Astrocyte (in vitro differentiated cells and primary cell): ENCODE measurements at regions not wholly inside any gene's neighbourhood (a gene's known extent, or its start where the extent isn't known, plus 50 kb on each side); places are given as distances from the start of the nearest gene placed in this dataset.

Experiments used
- DNase-seq: peaks from one replicate; pipeline ENCODE4 v3.0.0-alpha.2; 2010; ENCODE audit warnings: low read depth
- FAIRE-seq: peaks from 2 replicates; lab custom pipeline; 2011; peaks lifted over from hg19 to GRCh38; lab: Jason Lieb, UNC
- H2AFZ ChIP-seq: 2 replicates; pipeline ENCODE4 v1.6.0; 2012; ENCODE audit warnings: low read depth, low read length, inconsistent platforms
- H3K27ac ChIP-seq: 2 replicates; pipeline ENCODE4 v1.5.1; 2011; ENCODE audit warnings: low read depth, low read length, inconsistent platforms
- H3K27me3 ChIP-seq: 2 replicates; pipeline ENCODE4 v1.6.0; 2011; ENCODE audit warnings: low read length, inconsistent platforms; ENCODE audit not compliant: insufficient read depth
- H3K36me3 ChIP-seq: 2 replicates; pipeline ENCODE4 v1.5.1; 2011; ENCODE audit warnings: low read length, inconsistent platforms; ENCODE audit not compliant: insufficient read depth
- H3K4me1 ChIP-seq: 2 replicates; pipeline ENCODE4 v1.5.1; 2011; ENCODE audit warnings: low read length, inconsistent platforms; ENCODE audit not compliant: insufficient read depth
- H3K4me2 ChIP-seq: 2 replicates; pipeline ENCODE4 v1.6.0; 2012; ENCODE audit warnings: low read length, inconsistent platforms
- H3K4me3 ChIP-seq: 2 replicates; pipeline ENCODE4 v1.5.1; 2011; ENCODE audit warnings: low read depth, mild to moderate bottlenecking, low read length, inconsistent platforms; ENCODE audit not compliant: insufficient read depth
- H3K79me2 ChIP-seq: 2 replicates; pipeline ENCODE4 v1.6.0; 2012; ENCODE audit warnings: mild to moderate bottlenecking, low read length, inconsistent platforms; ENCODE audit not compliant: insufficient read depth
- H3K9ac ChIP-seq: 2 replicates; pipeline ENCODE4 v1.6.0; 2012; ENCODE audit warnings: mild to moderate bottlenecking, low read length, inconsistent platforms
- H3K9me3 ChIP-seq: 2 replicates; pipeline ENCODE4 v1.5.1; 2012; ENCODE audit warnings: low read depth, mild to moderate bottlenecking, low read length, inconsistent platforms; ENCODE audit not compliant: insufficient read depth
- H4K20me1 ChIP-seq: 2 replicates; pipeline ENCODE4 v1.6.0; 2012; ENCODE audit warnings: low read length, inconsistent platforms; ENCODE audit not compliant: insufficient read depth
- H3K27ac Mint-ChIP-seq: one replicate; pipeline ENCODE4 v1.8.0; 2021; ENCODE audit warnings: mild to moderate bottlenecking, mixed read lengths; ENCODE audit not compliant: unreplicated experiment
- H3K27me3 Mint-ChIP-seq: one replicate; pipeline ENCODE4 v1.8.0; 2021; ENCODE audit warnings: low read depth, mixed read lengths; ENCODE audit not compliant: unreplicated experiment
- H3K36me3 Mint-ChIP-seq: one replicate; pipeline ENCODE4 v1.8.0; 2021; ENCODE audit warnings: low read depth, mixed read lengths; ENCODE audit not compliant: unreplicated experiment
- H3K4me1 Mint-ChIP-seq: one replicate; pipeline ENCODE4 v1.8.0; 2021; ENCODE audit warnings: low read depth, mixed read lengths; ENCODE audit not compliant: unreplicated experiment
- H3K4me3 Mint-ChIP-seq: one replicate; pipeline ENCODE4 v1.8.0; 2021; ENCODE audit warnings: mild to moderate bottlenecking, moderate library complexity, mixed read lengths; ENCODE audit not compliant: unreplicated experiment
- H3K9me3 Mint-ChIP-seq: one replicate; pipeline ENCODE4 v1.8.0; 2021; ENCODE audit warnings: mild to moderate bottlenecking, mixed read lengths; ENCODE audit not compliant: unreplicated experiment
- EZH2 ChIP-seq: IDR thresholded peaks from 2 replicates; pipeline ENCODE4 v1.6.1; 2012; ENCODE audit warnings: mild to moderate bottlenecking, low read length, inconsistent platforms; ENCODE audit not compliant: insufficient read depth
- TF ChIP-seq, protein P1 (sequence below): IDR thresholded peaks from 2 replicates; pipeline ENCODE4 v1.5.1; 2011; ENCODE audit warnings: low read depth, mild to moderate bottlenecking, inconsistent platforms, low read length, moderate library complexity; ENCODE audit not compliant: insufficient read depth

DNA sequence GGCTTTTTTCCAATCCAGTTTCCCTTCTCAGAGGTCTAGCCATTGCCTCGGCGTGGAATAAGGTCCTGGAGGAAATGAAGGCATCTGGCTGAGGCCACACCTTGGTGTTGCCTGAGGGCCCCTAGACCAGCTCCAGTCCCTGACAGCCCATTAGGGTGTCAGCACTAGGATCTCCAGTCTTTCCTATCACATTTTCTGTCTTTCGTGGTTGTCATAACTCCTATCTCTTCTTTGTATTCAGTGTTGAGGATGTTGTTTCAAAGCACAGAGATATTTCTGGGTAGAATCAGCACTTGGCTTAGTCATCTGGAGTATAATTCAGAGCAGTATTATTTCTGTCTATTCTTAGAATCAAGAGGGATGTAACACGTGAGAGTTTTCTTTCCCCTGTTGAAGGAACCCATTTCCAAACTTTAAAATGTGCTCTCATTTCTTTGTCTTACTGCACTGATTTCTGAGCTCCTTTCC, 844.3 kb downstream of the KCNT2 start:
- no peaks in the 10 kb centered on the region for H3K36me3 Mint-ChIP-seq
- H3K79me2 ChIP-seq, result no peaks in the 10 kb centered on the region
- no peaks in the 10 kb centered on the region for H3K36me3 ChIP-seq
- H3K27me3 Mint-ChIP-seq, result no peaks in the 10 kb centered on the region
- H3K27ac ChIP-seq, result no peak overlapping the region
- H3K27ac Mint-ChIP-seq, result no peak overlapping the region
- no peak for FAIRE-seq
- H3K4me2 ChIP-seq, result no peak overlapping the region
- no peak for DNase-seq
- peaks cover 2% of the 10 kb centered on the region for H3K9me3 ChIP-seq
- peaks cover 6% of the 10 kb centered on the region for H3K4me1 Mint-ChIP-seq
- H3K4me3 Mint-ChIP-seq, result no peak overlapping the region
- H3K4me1 ChIP-seq, result no peaks in the 10 kb centered on the region
- no peaks in the 10 kb centered on the region for H3K9me3 Mint-ChIP-seq
- no peak overlapping the region for H3K9ac ChIP-seq
- no peak overlapping the region for H3K4me3 ChIP-seq
- TF ChIP-seq EZH2, result no peak
- H2AFZ ChIP-seq, result no peak overlapping the region
- H3K27me3 ChIP-seq, result no peaks in the 10 kb centered on the region
- no peaks in the 10 kb centered on the region for H4K20me1 ChIP-seq

DNA sequence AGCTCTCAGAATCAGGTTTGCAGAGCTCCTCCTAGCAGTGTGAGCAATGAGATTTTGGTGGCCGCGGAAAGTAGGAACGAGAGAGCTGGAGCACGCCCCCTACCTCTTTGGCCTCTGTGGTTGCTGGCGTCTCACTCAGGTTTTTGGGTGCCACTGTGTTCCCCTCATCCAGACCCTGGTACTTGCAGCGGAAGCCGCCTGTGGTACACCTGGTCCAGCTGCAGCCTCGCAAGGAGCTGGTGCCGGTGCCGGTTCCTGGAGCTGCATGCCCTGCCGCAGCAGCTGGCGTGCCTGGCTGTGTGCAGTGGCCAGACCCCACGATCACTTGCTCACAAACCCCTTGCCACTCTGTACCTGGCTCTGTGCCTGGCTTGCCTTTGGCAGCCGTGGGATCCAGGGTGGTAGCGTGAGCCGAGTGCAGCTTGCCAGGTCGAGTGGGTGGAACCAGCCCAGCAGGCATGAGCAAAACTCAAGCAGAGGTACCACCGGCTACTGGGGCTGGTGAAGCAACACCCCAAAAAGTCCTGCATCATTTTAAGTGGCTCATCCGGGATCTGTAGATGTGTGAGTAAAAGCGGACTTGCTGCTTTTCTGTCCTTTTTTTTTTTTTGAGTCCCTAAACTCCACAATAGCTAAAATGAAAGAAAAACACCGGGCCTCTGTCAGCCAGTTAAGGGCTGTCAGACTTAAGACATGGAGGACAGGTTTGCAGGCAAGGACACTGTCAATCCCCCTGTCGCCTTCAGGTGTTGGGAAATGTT, 844.9 kb downstream of the KCNT2 start:
- H3K4me1 ChIP-seq, result no peaks in the 10 kb centered on the region
- Mint-ChIP-seq H3K27me3 (no peaks in the 10 kb centered on the region), H3K4me3 (no peak overlapping the region), H3K27ac (no peak overlapping the region), H3K4me1 (peaks cover 5% of the 10 kb centered on the region), H3K36me3 (no peaks in the 10 kb centered on the region), H3K9me3 (no peaks in the 10 kb centered on the region)
- H2AFZ ChIP-seq, result no peak overlapping the region
- no peak overlapping the region for H3K9ac ChIP-seq
- H3K36me3 ChIP-seq, result no peaks in the 10 kb centered on the region
- no peaks in the 10 kb centered on the region for H3K79me2 ChIP-seq
- no peak for FAIRE-seq
- TF ChIP-seq, protein P1, sequence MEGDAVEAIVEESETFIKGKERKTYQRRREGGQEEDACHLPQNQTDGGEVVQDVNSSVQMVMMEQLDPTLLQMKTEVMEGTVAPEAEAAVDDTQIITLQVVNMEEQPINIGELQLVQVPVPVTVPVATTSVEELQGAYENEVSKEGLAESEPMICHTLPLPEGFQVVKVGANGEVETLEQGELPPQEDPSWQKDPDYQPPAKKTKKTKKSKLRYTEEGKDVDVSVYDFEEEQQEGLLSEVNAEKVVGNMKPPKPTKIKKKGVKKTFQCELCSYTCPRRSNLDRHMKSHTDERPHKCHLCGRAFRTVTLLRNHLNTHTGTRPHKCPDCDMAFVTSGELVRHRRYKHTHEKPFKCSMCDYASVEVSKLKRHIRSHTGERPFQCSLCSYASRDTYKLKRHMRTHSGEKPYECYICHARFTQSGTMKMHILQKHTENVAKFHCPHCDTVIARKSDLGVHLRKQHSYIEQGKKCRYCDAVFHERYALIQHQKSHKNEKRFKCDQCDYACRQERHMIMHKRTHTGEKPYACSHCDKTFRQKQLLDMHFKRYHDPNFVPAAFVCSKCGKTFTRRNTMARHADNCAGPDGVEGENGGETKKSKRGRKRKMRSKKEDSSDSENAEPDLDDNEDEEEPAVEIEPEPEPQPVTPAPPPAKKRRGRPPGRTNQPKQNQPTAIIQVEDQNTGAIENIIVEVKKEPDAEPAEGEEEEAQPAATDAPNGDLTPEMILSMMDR, result no peak
- no peak for TF ChIP-seq EZH2
- peaks cover 2% of the 10 kb centered on the region for H3K9me3 ChIP-seq
- H3K27me3 ChIP-seq, result no peaks in the 10 kb centered on the region
- H3K27ac ChIP-seq, result no peak overlapping the region
- H3K4me3 ChIP-seq, result no peak overlapping the region
- H3K4me2 ChIP-seq, result no peak overlapping the region
- H4K20me1 ChIP-seq, result no peaks in the 10 kb centered on the region
- DNase-seq, result no peak

DNA sequence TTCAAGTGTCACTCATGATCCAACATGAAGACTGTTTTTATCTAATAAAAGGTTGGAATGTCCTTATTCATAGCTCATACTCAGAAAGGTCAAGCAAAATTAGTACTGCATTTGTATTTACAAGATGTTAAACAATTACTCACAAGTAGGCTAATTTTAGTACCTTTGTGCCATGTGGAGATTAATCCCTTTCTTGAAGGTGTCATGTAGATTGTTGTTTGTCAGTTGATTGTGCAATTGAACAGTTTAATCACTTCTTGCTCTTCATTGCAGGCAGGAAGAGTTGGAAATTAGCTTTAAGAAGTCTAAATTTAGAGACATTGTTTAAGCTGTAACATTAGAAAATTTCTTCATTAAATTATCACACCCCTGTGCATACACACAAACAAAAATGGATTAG, 847.1 kb downstream of the KCNT2 start:
- Mint-ChIP-seq H3K4me3 (no peak overlapping the region), H3K27me3 (no peaks in the 10 kb centered on the region), H3K27ac (no peak overlapping the region), H3K36me3 (no peaks in the 10 kb centered on the region), H3K9me3 (no peaks in the 10 kb centered on the region), H3K4me1 (peaks cover 3% of the 10 kb centered on the region)
- H3K4me3 ChIP-seq, result no peak overlapping the region
- no peaks in the 10 kb centered on the region for H3K79me2 ChIP-seq
- H2AFZ ChIP-seq, result no peak overlapping the region
- H4K20me1 ChIP-seq, result no peaks in the 10 kb centered on the region
- H3K9me3 ChIP-seq, result peaks cover 2% of the 10 kb centered on the region
- DNase-seq, result no peak
- no peaks in the 10 kb centered on the region for H3K36me3 ChIP-seq
- no peak overlapping the region for H3K4me2 ChIP-seq
- no peaks in the 10 kb centered on the region for H3K4me1 ChIP-seq
- no peak overlapping the region for H3K27ac ChIP-seq
- H3K9ac ChIP-seq, result no peak overlapping the region
- H3K27me3 ChIP-seq, result no peaks in the 10 kb centered on the region
- FAIRE-seq, result no peak
- TF ChIP-seq, protein P1, result no peak
